HepG2 (cell line): ENCODE measurements at regions not wholly inside any gene's neighbourhood (a gene's known extent, or its start where the extent isn't known, plus 50 kb on each side); places are given as distances from the start of the nearest gene placed in this dataset.

ENCODE experiments used
- ATAC-seq: fragments of 200-7000 bp; cut with Tn5 transposase; 3 replicates; pipeline ENCODE4 v1.9.1; 2020; ENCODE audit warnings: mild to moderate bottlenecking, moderate library complexity
- BruUV-seq: library from RNA; stranded (reverse); fragments of 400-500 nt; replicated peaks from 2 replicates; lab custom pipeline; 2021; lab: Mats Ljungman, UMichigan
- CTCF ChIA-PET: fragments of 300-600 bp; formaldehyde crosslinking; extraction: SDS; loops from one replicate; lab custom pipeline; 2021; ENCODE audit warnings: low total read pairs, inconsistent platforms, low intra/inter-chr PET ratio; lab: Yijun Ruan, JAX
- POLR2A ChIA-PET: fragments of 350-600 bp; sonication (Branson Sonifier 250); formaldehyde crosslinking; loops from one replicate; lab custom pipeline; 2020; ENCODE audit warnings: antibody characterized with exemption, inconsistent platforms; lab: Yijun Ruan, JAX
- DNase-seq: peaks from one replicate; pipeline ENCODE4 v3.0.0-alpha.2; 2015; ENCODE audit warnings: low spot score
- FAIRE-seq: peaks from 3 replicates; lab custom pipeline; 2011; peaks lifted over from hg19 to GRCh38; lab: Jason Lieb, UNC
- H2AFZ ChIP-seq: one replicate; pipeline ENCODE4 v1.6.1; 2011; ENCODE audit warnings: low read length, inconsistent platforms
- H3K27ac ChIP-seq: fragments of 300-600 bp; 3 replicates; pipeline ENCODE4 v1.8.0; 2011; ENCODE audit warnings: mixed run types, mild to moderate bottlenecking, mixed read lengths, low read length, inconsistent platforms; ENCODE audit not compliant: insufficient read depth; ENCODE audit errors: extremely low read length
- H3K27me3 ChIP-seq, 2 experiments: fragments of 200-600 bp in 1 of 2; 2 replicates in 1 of 2; 3 replicates in 1 of 2; pipeline versions ENCODE4 v1.6.0 to v1.8.0; 2011; ENCODE audit warnings: low read length in 2 of 2, mild to moderate bottlenecking in 2 of 2, moderate library complexity in 2 of 2, inconsistent platforms in 1 of 2; ENCODE audit not compliant: insufficient read depth in 2 of 2, control insufficient read depth in 1 of 2
- H3K36me3 ChIP-seq, 2 experiments: fragments of 200-600 bp in 1 of 2; replicated peaks in 1 of 2; 2 replicates in 1 of 2; 3 replicates in 1 of 2; pipeline versions ENCODE4 v1.5.1 to v1.8.0; 2011; ENCODE audit warnings: low read length in 2 of 2, inconsistent platforms in 1 of 2; ENCODE audit not compliant: insufficient read depth in 2 of 2, control insufficient read depth in 1 of 2
- H3K4me1 ChIP-seq: 2 replicates; pipeline ENCODE4 v1.5.1; 2012; ENCODE audit warnings: low read length, inconsistent platforms; ENCODE audit not compliant: insufficient read depth
- H3K4me2 ChIP-seq: 2 replicates; pipeline ENCODE4 v1.6.0; 2011; ENCODE audit warnings: low read depth, low read length, inconsistent platforms
- H3K4me3 ChIP-seq, 3 experiments: fragments of 200-600 bp in 1 of 3; sonication (generic), shearing (Covaris generic) in 1 of 3; replicated peaks in 1 of 3; 2 replicates each; pipeline ENCODE4 v1.5.1; 2011 to 2016; ENCODE audit warnings: low read length in 3 of 3, inconsistent platforms in 2 of 3, low read depth in 2 of 3, mild to moderate bottlenecking in 2 of 3, control low read depth in 1 of 3, mixed read lengths in 1 of 3; ENCODE audit not compliant: insufficient read depth in 1 of 3
- H3K79me2 ChIP-seq: one replicate; pipeline ENCODE4 v1.6.1; 2011; ENCODE audit warnings: low read length, inconsistent platforms; ENCODE audit not compliant: insufficient read depth
- H3K9ac ChIP-seq: 2 replicates; pipeline ENCODE4 v1.6.0; 2011; ENCODE audit warnings: mild to moderate bottlenecking, low read depth, low read length, inconsistent platforms; ENCODE audit not compliant: insufficient read depth
- H3K9me3 ChIP-seq: 2 replicates; pipeline ENCODE4 v1.5.1; 2012; ENCODE audit warnings: mild to moderate bottlenecking, low read length
- H4K20me1 ChIP-seq: 2 replicates; pipeline ENCODE4 v1.6.0; 2011; ENCODE audit warnings: inconsistent platforms, mild to moderate bottlenecking, low read length, moderate library complexity; ENCODE audit not compliant: insufficient read depth
- AHR ChIP-seq: IDR thresholded peaks from 2 replicates; pipeline ENCODE4 v1.6.1; 2018; ENCODE audit warnings: missing genetic modification reagents, missing compliant biosample characterization
- DPF2 ChIP-seq: sonication (generic); formaldehyde crosslinking; IDR thresholded peaks from 2 replicates; pipeline ENCODE4 v1.4.0; 2020; ENCODE audit warnings: mild to moderate bottlenecking, low read depth, missing genetic modification reagents, borderline replicate concordance
- FOXP1 ChIP-seq, 2 experiments: fragments of 450-650 bp in 1 of 2; IDR thresholded peaks; 2 replicates each; pipeline ENCODE4 v1.6.1; 2017 to 2018; ENCODE audit warnings: antibody characterized with exemption in 1 of 2
- HIC2 ChIP-seq: sonication (generic); formaldehyde crosslinking; IDR thresholded peaks from 2 replicates; pipeline ENCODE4 v1.9.0; 2022; ENCODE audit warnings: low read depth, missing genetic modification reagents
- MEIS2 ChIP-seq: sonication (generic); formaldehyde crosslinking; IDR thresholded peaks from 2 replicates; pipeline ENCODE4 v1.9.0; 2021; ENCODE audit warnings: mild to moderate bottlenecking, missing genetic modification reagents
- MTA1 ChIP-seq: sonication (generic); formaldehyde crosslinking; IDR thresholded peaks from 2 replicates; pipeline ENCODE4 v1.4.0; 2020; ENCODE audit warnings: missing genetic modification reagents, mild to moderate bottlenecking, borderline replicate concordance
- NPAS2 ChIP-seq: sonication (generic); formaldehyde crosslinking; IDR thresholded peaks from 2 replicates; pipeline ENCODE4 v1.8.0; 2022; ENCODE audit warnings: mild to moderate bottlenecking, missing genetic modification reagents, borderline replicate concordance
- ONECUT2 ChIP-seq: sonication (generic); formaldehyde crosslinking; IDR thresholded peaks from 2 replicates; pipeline ENCODE4 v1.4.0; 2020; ENCODE audit warnings: missing genetic modification reagents
- PAX8 ChIP-seq: sonication (generic); formaldehyde crosslinking; IDR thresholded peaks from 2 replicates; pipeline ENCODE4 v1.8.0; 2022; ENCODE audit warnings: mild to moderate bottlenecking, missing genetic modification reagents, borderline replicate concordance
- PREB ChIP-seq: sonication (generic); formaldehyde crosslinking; IDR thresholded peaks from 2 replicates; pipeline ENCODE4 v1.4.0; 2020; ENCODE audit warnings: missing genetic modification reagents
- RCOR2 ChIP-seq: IDR thresholded peaks from 2 replicates; pipeline ENCODE4 v1.6.1; 2016; ENCODE audit warnings: missing biosample characterization, missing genetic modification reagents
- RFXAP ChIP-seq: sonication (generic); formaldehyde crosslinking; IDR thresholded peaks from 2 replicates; pipeline ENCODE4 v1.4.0; 2020; ENCODE audit warnings: missing genetic modification reagents, borderline replicate concordance
- ZFYVE20 ChIP-seq: sonication (generic); formaldehyde crosslinking; IDR thresholded peaks from 2 replicates; pipeline ENCODE4 v1.8.0; 2023; ENCODE audit warnings: low read depth, mild to moderate bottlenecking, moderate library complexity, missing genetic modification reagents, borderline replicate concordance
- ZKSCAN8 ChIP-seq: IDR thresholded peaks from 2 replicates; pipeline ENCODE4 v1.6.1; 2016; ENCODE audit warnings: borderline replicate concordance, missing genetic modification reagents, missing compliant biosample characterization
- ZMYM4 ChIP-seq: sonication (generic); formaldehyde crosslinking; IDR thresholded peaks from 2 replicates; pipeline ENCODE4 v1.8.1; 2023; ENCODE audit warnings: mild to moderate bottlenecking, missing genetic modification reagents
- ZNF160 ChIP-seq: sonication (generic); formaldehyde crosslinking; IDR thresholded peaks from 2 replicates; pipeline ENCODE4 v1.8.0; 2022; ENCODE audit warnings: mild to moderate bottlenecking, inconsistent platforms, missing genetic modification reagents
- ZNF253 ChIP-seq: sonication (generic); formaldehyde crosslinking; IDR thresholded peaks from 2 replicates; pipeline ENCODE4 v1.8.0; 2022; ENCODE audit warnings: mild to moderate bottlenecking, missing genetic modification reagents, borderline replicate concordance
- ZNF674 ChIP-seq: sonication (generic); formaldehyde crosslinking; IDR thresholded peaks from 2 replicates; pipeline ENCODE4 v1.5.0; 2020; ENCODE audit warnings: low read depth, mild to moderate bottlenecking, missing genetic modification reagents
- ZSCAN21 ChIP-seq: sonication (generic); formaldehyde crosslinking; IDR thresholded peaks from 2 replicates; pipeline ENCODE4 v1.8.0; 2022; ENCODE audit warnings: mild to moderate bottlenecking, missing genetic modification reagents, moderate library complexity, borderline replicate concordance
- WGBS: methylation state at CpG from one replicate; pipeline ENCODE4 v1.1.6; 2017; ENCODE audit warnings: low lambda C conversion rate; 5-methylcytosine and 5-hydroxymethylcytosine counted together
- in situ Hi-C: cut with HindIII; loops from 2 replicates; pipeline ENCODE4 v1.10.0; 2017; ENCODE audit warnings: low pct_unique_long_range_greater_than_20kb; ENCODE audit not compliant: extremely low pct_ligation_motif_present
- intact Hi-C: fragments of 100-400 bp; cut with micrococcal nuclease; formaldehyde crosslinking; loops from one replicate; pipeline ENCODE4 v1.10.0; 2022; ENCODE audit not compliant: unreplicated experiment

GRCh38 chrX:22650691-22651090 lies 349.1 kb upstream of the DDX53 start:
- CTCF ChIA-PET, result no interaction called here
- in situ Hi-C loops, result no loop called here
- H3K79me2 ChIP-seq, result no peaks in the 10 kb centered on the region
- no peak overlapping the region for H3K9ac ChIP-seq
- H3K4me3 ChIP-seq, result no peak overlapping the region
- FAIRE-seq, result no peak
- no peaks in the 10 kb centered on the region for H3K9me3 ChIP-seq
- no peak for ATAC-seq
- POLR2A ChIA-PET, result no interaction called here
- H3K4me1 ChIP-seq, result no peaks in the 10 kb centered on the region
- no peak overlapping the region for H3K4me2 ChIP-seq
- H3K36me3 ChIP-seq, result no peaks in the 10 kb centered on the region
- H2AFZ ChIP-seq, result no peak overlapping the region
- no peak for DNase-seq
- no peaks in the 10 kb centered on the region for H3K27me3 ChIP-seq
- TF ChIP-seq ZFYVE20 (no peak), PAX8 (CRISPR knock-in tag) (no peak), NPAS2 (no peak), MTA1 (CRISPR knock-in tag) (no peak), ZNF674 (CRISPR knock-in tag) (no peak), MEIS2 (CRISPR knock-in tag) (no peak), RCOR2 (no peak), ZNF160 (CRISPR knock-in tag) (no peak), ZKSCAN8 (no peak), FOXP1 (IDR thresholded peaks at IDR 0.05) (no peak), FOXP1 (CRISPR knock-in tag; IDR thresholded peaks at IDR 0.05) (no peak), PREB (CRISPR knock-in tag) (no peak), AHR (CRISPR knock-in tag) (no peak), HIC2 (no peak), ZNF253 (CRISPR knock-in tag) (no peak), DPF2 (CRISPR knock-in tag) (no peak), ONECUT2 (CRISPR knock-in tag) (no peak), ZSCAN21 (no peak), RFXAP (no peak), ZMYM4 (CRISPR knock-in tag) (no peak)
- BruUV-seq, result no TSS peak
- no peaks in the 10 kb centered on the region for H4K20me1 ChIP-seq
- intact Hi-C loops, result no loop called here
- 71% methylated on average over 2 of the region's 5 CpGs for WGBS
- no peak overlapping the region for H3K27ac ChIP-seq
